CD4-positive, alpha-beta T cell treated with Interleukin-6 for 4 hours (primary cell): ENCODE measurements at regions not wholly inside any gene's neighbourhood (a gene's known extent, or its start where the extent isn't known, plus 50 kb on each side); places are given as distances from the start of the nearest gene placed in this dataset.
"Not testable (repeated sequence)": the region's sequence is repeated elsewhere in the genome, so short reads cannot be mapped to it uniquely, and the experiment has no call there.

Source experiments
- DNase-seq: peaks from one replicate; pipeline ENCODE4 v3.0.0-alpha.2; 2020; ENCODE audit warnings: mixed read lengths

GRCh38 chr3:35216501-35217266 lies 422.6 kb upstream of the ARPP21 start:
- DNase-seq, result no peak

GRCh38 chr3:35223632-35224394 lies 415.5 kb upstream of the ARPP21 start:
- no peak for DNase-seq

- no peak for DNase-seq
These were observed 414.6 kb upstream of the ARPP21 start for GRCh38 chr3:35224565-35225295.

GRCh38 chr3:35241236-35241635 lies 398.1 kb upstream of the ARPP21 start:
- no peak for DNase-seq

GRCh38 chr3:35254917-35255316 lies 384.4 kb upstream of the ARPP21 start:
- no peak for DNase-seq

- DNase-seq, result no peak
These were observed 381.7 kb upstream of the ARPP21 start for GRCh38 chr3:35257641-35258040.

GRCh38 chr3:35262406-35262805 lies 376.9 kb upstream of the ARPP21 start:
- DNase-seq, result no peak

GRCh38 chr3:35263477-35263876 lies 375.8 kb upstream of the ARPP21 start:
- no peak for DNase-seq

GRCh38 chr3:35266065-35266464 lies 373.3 kb upstream of the ARPP21 start:
- DNase-seq, result not testable (repeated sequence)

- DNase-seq, result no peak
These were observed 363.6 kb upstream of the ARPP21 start for GRCh38 chr3:35275768-35276167.

GRCh38 chr3:35276568-35276967 lies 362.8 kb upstream of the ARPP21 start:
- no peak for DNase-seq

- no peak for DNase-seq
These were observed 347.7 kb upstream of the ARPP21 start for GRCh38 chr3:35291471-35292236.

- DNase-seq, result no peak
These were observed 346.8 kb upstream of the ARPP21 start for GRCh38 chr3:35292568-35292967.

- no peak for DNase-seq
These were observed 343.4 kb upstream of the ARPP21 start for GRCh38 chr3:35295906-35296305.

- DNase-seq, result no peak
These were observed 342.8 kb upstream of the ARPP21 start for GRCh38 chr3:35296533-35296932.

- not testable (repeated sequence) for DNase-seq
These were observed 342.4 kb upstream of the ARPP21 start for GRCh38 chr3:35296944-35297343.

- DNase-seq, result no peak
These were observed 333.9 kb upstream of the ARPP21 start for GRCh38 chr3:35305406-35305805.

- no peak for DNase-seq
These were observed 332.0 kb upstream of the ARPP21 start for GRCh38 chr3:35307296-35307695.

GRCh38 chr3:35316841-35317240 lies 322.5 kb upstream of the ARPP21 start:
- not testable (repeated sequence) for DNase-seq

- DNase-seq, result no peak
These were observed 318.5 kb upstream of the ARPP21 start for GRCh38 chr3:35320646-35321407.

- no peak for DNase-seq
These were observed 317.3 kb upstream of the ARPP21 start for GRCh38 chr3:35322070-35322469.

- no peak for DNase-seq
These were observed 303.6 kb upstream of the ARPP21 start for GRCh38 chr3:35335703-35336102.
